DOHH2 (cell line): ENCODE measurements at regions not wholly inside any gene's neighbourhood (a gene's known extent, or its start where the extent isn't known, plus 50 kb on each side); places are given as distances from the start of the nearest gene placed in this dataset.

Source experiments
- H3F3A ChIP-seq: fragments of 200-600 bp; sonication (generic), shearing (Covaris generic); 2 replicates; pipeline ENCODE4 v1.6.0; 2016; ENCODE audit warnings: antibody characterized with exemption, mild to moderate bottlenecking; ENCODE audit not compliant: control insufficient read depth, insufficient read depth
- H3K27ac ChIP-seq: fragments of 200-600 bp; sonication (generic); 2 replicates; pipeline ENCODE4 v1.5.1; 2014; ENCODE audit warnings: low read depth, mild to moderate bottlenecking, low read length, moderate library complexity
- H3K27me3 ChIP-seq: fragments of 200-600 bp; sonication (generic); 2 replicates; pipeline ENCODE4 v1.6.1; 2014; ENCODE audit warnings: mild to moderate bottlenecking, low read length, mixed read lengths; ENCODE audit not compliant: control insufficient read depth
- H3K36me3 ChIP-seq: fragments of 200-600 bp; sonication (generic); 2 replicates; pipeline ENCODE4 v1.6.1; 2014; ENCODE audit warnings: mild to moderate bottlenecking, low read length, moderate library complexity, mixed read lengths; ENCODE audit not compliant: control insufficient read depth
- H3K4me1 ChIP-seq: fragments of 200-600 bp; sonication (generic); 2 replicates; pipeline ENCODE4 v1.6.1; 2014; ENCODE audit warnings: mild to moderate bottlenecking, low read length, mixed read lengths; ENCODE audit not compliant: control insufficient read depth
- H3K4me2 ChIP-seq: fragments of 200-600 bp; sonication (generic); 2 replicates; pipeline ENCODE4 v1.6.0; 2014; ENCODE audit warnings: mild to moderate bottlenecking, low read length, moderate library complexity
- H3K4me3 ChIP-seq: fragments of 200-600 bp; sonication (generic); 2 replicates; pipeline ENCODE4 v1.5.1; 2014; ENCODE audit warnings: mild to moderate bottlenecking, low read length, mixed read lengths
- H3K79me2 ChIP-seq: fragments of 200-600 bp; sonication (generic); 2 replicates; pipeline ENCODE4 v1.6.1; 2014; ENCODE audit warnings: mild to moderate bottlenecking, low read length, mixed read lengths; ENCODE audit not compliant: control insufficient read depth
- H3K9me2 ChIP-seq: fragments of 200-600 bp; sonication (generic); replicated peaks from 2 replicates; pipeline ENCODE4 v1.6.1; 2014; ENCODE audit warnings: mild to moderate bottlenecking, low read length, mixed read lengths; ENCODE audit not compliant: control insufficient read depth
- H3K9me3 ChIP-seq: fragments of 200-600 bp; sonication (generic); 2 replicates; pipeline ENCODE4 v1.6.1; 2014; ENCODE audit warnings: antibody characterized with exemption, low read length, mixed read lengths; ENCODE audit not compliant: control insufficient read depth, insufficient read depth
- H4K20me1 ChIP-seq: fragments of 200-600 bp; sonication (generic); 2 replicates; pipeline ENCODE4 v1.6.0; 2014; ENCODE audit warnings: low read depth, mild to moderate bottlenecking, antibody characterized with exemption, low read length, moderate library complexity; ENCODE audit not compliant: control insufficient read depth, insufficient read depth
- CTCF ChIP-seq: fragments of 200-600 bp; sonication (generic); IDR thresholded peaks from one replicate; pipeline ENCODE4 v1.5.1; 2014; ENCODE audit warnings: antibody characterized with exemption, mild to moderate bottlenecking, low read depth, low read length; ENCODE audit not compliant: poor library complexity, severe bottlenecking
- EZH2phosphoT487 ChIP-seq: fragments of 200-600 bp; sonication (generic); IDR thresholded peaks from 2 replicates; pipeline ENCODE4 v1.6.1; 2017; ENCODE audit warnings: borderline replicate concordance, mild to moderate bottlenecking, antibody characterized with exemption, low read length, moderate library complexity, mixed read lengths

- TF ChIP-seq CTCF (no peak), EZH2phosphoT487 (no peak)
- Histone ChIP-seq H3F3A (no peaks in the 10 kb centered on the region), H3K9me3 (no peaks in the 10 kb centered on the region), H3K79me2 (no peaks in the 10 kb centered on the region), H3K4me1 (no peaks in the 10 kb centered on the region), H3K36me3 (no peaks in the 10 kb centered on the region), H3K4me2 (no peak overlapping the region), H3K4me3 (no peak overlapping the region), H3K9me2 (no peaks in the 10 kb centered on the region), H3K27me3 (no peaks in the 10 kb centered on the region), H3K27ac (no peak overlapping the region), H4K20me1 (no peaks in the 10 kb centered on the region)
Observed at GRCh38 chr9:1612886-1613285, 402.3 kb upstream of the SMARCA2 start.

- no peaks in the 10 kb centered on the region for H3K36me3 ChIP-seq
- no peaks in the 10 kb centered on the region for H3F3A ChIP-seq
- no peak overlapping the region for H3K27ac ChIP-seq
- no peak overlapping the region for H3K4me3 ChIP-seq
- no peaks in the 10 kb centered on the region for H3K79me2 ChIP-seq
- TF ChIP-seq CTCF (no peak), EZH2phosphoT487 (no peak)
- no peaks in the 10 kb centered on the region for H3K9me3 ChIP-seq
- H4K20me1 ChIP-seq = no peaks in the 10 kb centered on the region
- H3K9me2 ChIP-seq = no peaks in the 10 kb centered on the region
- H3K27me3 ChIP-seq = no peaks in the 10 kb centered on the region
- H3K4me2 ChIP-seq = no peak overlapping the region
- no peaks in the 10 kb centered on the region for H3K4me1 ChIP-seq
Observed at GRCh38 chr9:1617419-1617818, 397.7 kb upstream of the SMARCA2 start.

- Histone ChIP-seq H3K4me2 (no peak overlapping the region), H3K36me3 (no peaks in the 10 kb centered on the region), H3K9me3 (no peaks in the 10 kb centered on the region; the same call in 1 of the 2 replicates), H3F3A (no peaks in the 10 kb centered on the region), H4K20me1 (no peaks in the 10 kb centered on the region), H3K79me2 (no peaks in the 10 kb centered on the region), H3K27ac (no peak overlapping the region), H3K27me3 (no peaks in the 10 kb centered on the region), H3K9me2 (no peaks in the 10 kb centered on the region), H3K4me3 (no peak overlapping the region), H3K4me1 (no peaks in the 10 kb centered on the region)
- TF ChIP-seq EZH2phosphoT487 (no peak), CTCF (no peak)
Observed at GRCh38 chr9:1619915-1620710, 395.0 kb upstream of the SMARCA2 start.
